Activated T-helper 1 cell treated with anti-CD3 and anti-CD28 coated beads, Interleukin-12 subunit alpha, Interleukin-12 subunit beta, Interleukin-2, Interleukin-4 antibody, amounts not matched to agents 30 ng/mL and 10 ng/mL and 1 ng/mL, durations not matched to agents 14 hours and 24 hours and 36 hours (primary cell): ENCODE measurements at regions not wholly inside any gene's neighbourhood (a gene's known extent, or its start where the extent isn't known, plus 50 kb on each side); places are given as distances from the start of the nearest gene placed in this dataset.

ENCODE experiments used
- DNase-seq: peaks from one replicate; pipeline ENCODE4 v3.0.0; 2021; ENCODE audit warnings: low spot score
- H3K27ac Mint-ChIP-seq: one replicate; pipeline ENCODE4 v1.8.0; 2021; ENCODE audit warnings: mild to moderate bottlenecking, mixed read lengths
- H3K27me3 Mint-ChIP-seq: one replicate; pipeline ENCODE4 v1.8.0; 2022; ENCODE audit warnings: mild to moderate bottlenecking, moderate library complexity, mixed read lengths; ENCODE audit not compliant: insufficient read depth
- H3K36me3 Mint-ChIP-seq: one replicate; pipeline ENCODE4 v1.8.0; 2021; ENCODE audit warnings: low read depth, mixed read lengths
- H3K4me1 Mint-ChIP-seq: one replicate; pipeline ENCODE4 v1.8.0; 2021; ENCODE audit warnings: low read depth, mixed read lengths
- H3K4me3 Mint-ChIP-seq: one replicate; pipeline ENCODE4 v1.8.0; 2021; ENCODE audit warnings: mild to moderate bottlenecking, moderate library complexity, mixed read lengths
- H3K9me3 Mint-ChIP-seq: one replicate; pipeline ENCODE4 v1.8.0; 2021; ENCODE audit warnings: mixed read lengths
- intact Hi-C: fragments of 100-400 bp; cut with micrococcal nuclease; formaldehyde crosslinking; loops from one replicate; pipeline ENCODE4 v1.15.1; 2024

DNA sequence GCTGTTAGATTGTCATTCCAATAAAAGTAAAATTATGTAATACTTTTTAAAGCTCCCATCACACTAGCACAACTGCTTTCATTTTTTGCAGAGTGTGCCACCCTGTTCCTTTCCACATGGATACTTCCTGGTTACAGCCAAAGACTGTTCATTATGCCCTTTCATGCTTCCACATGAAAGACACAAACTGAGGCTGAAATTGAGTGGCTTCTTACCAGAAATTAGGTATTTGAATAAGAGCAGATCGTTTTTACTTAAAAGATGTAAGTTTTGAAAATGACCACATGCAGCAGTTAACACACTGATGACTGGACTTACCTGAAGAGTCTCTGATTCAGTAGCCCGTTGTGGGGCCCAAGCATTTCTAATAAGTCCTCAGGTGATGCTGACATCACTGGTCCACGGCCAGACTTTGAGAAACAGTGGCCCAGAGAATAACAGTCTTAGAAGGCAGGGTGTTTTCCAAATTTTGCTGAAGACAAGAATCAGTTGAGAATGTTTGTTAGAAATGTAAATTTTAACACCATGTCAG is 187.6 kb upstream of the DMRT1 start:
- Mint-ChIP-seq H3K4me1 (peaks cover 14% of the 10 kb centered on the region), H3K4me3 (no peak overlapping the region), H3K9me3 (no peaks in the 10 kb centered on the region), H3K27ac (no peak overlapping the region), H3K27me3 (peaks cover 4% of the 10 kb centered on the region), H3K36me3 (no peaks in the 10 kb centered on the region)
- intact Hi-C loops: no loop called here
- DNase-seq: no peak

DNA sequence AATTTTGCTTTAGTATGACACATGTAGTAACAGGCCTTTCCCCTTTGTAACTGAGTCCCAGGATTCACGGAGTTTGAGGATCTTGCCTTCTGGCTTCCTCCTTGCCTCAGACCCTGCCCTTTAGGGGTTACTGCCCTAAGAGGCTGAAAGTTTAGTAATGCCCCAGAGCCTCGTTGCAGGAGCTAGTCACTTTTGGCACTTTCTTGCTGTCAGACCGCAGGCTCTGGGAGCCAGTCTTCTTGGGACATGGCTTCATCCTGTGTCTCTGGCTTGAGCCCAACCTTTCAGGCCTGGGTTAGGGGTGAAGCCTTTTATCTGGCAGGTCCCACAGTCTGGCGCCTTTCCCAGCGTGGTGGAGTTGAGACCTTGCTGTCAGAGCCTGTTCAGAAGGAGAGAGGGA is 185.6 kb upstream of the DMRT1 start:
- H3K27ac Mint-ChIP-seq: no peak overlapping the region
- peaks cover 4% of the 10 kb centered on the region for H3K27me3 Mint-ChIP-seq
- no peak overlapping the region for H3K4me3 Mint-ChIP-seq
- DNase-seq: no peak
- H3K36me3 Mint-ChIP-seq: no peaks in the 10 kb centered on the region
- intact Hi-C loops: no loop called here
- H3K4me1 Mint-ChIP-seq: peaks cover 5% of the 10 kb centered on the region
- no peaks in the 10 kb centered on the region for H3K9me3 Mint-ChIP-seq

DNA sequence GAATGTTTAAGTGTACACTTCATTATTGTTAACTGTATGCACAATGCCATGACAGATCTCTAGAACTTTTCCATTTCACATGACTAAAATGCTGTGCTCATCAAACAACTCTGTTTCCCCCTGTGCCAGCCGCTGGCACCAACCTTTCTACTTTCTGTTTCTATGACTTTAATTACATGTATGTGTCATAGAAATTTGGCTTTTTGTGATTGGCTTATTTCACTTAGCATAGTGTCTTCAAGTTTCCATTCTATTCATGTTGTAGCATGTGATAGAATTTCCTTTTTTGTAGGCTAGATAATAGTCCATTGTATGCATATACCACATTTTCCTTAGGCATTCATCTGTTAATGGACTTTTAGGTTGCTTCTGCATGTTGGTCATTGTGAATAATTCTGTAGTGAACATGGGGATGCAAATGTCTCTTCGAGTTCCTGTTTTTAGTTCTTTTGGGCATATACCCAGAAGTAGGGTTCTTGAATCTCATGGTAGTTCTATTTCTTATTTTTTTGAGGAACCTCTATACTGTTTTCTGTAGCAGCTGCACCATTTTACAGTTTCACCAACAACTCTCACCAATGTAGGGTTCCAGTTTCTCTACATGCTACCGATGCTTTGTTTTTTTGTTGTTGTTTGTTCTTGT is 184.4 kb upstream of the DMRT1 start:
- Mint-ChIP-seq H3K4me3 (no peak overlapping the region), H3K36me3 (no peaks in the 10 kb centered on the region), H3K4me1 (peaks cover 5% of the 10 kb centered on the region), H3K9me3 (no peaks in the 10 kb centered on the region), H3K27me3 (peaks cover 4% of the 10 kb centered on the region), H3K27ac (no peak overlapping the region)
- no peak for DNase-seq
- intact Hi-C loops: no loop called here

DNA sequence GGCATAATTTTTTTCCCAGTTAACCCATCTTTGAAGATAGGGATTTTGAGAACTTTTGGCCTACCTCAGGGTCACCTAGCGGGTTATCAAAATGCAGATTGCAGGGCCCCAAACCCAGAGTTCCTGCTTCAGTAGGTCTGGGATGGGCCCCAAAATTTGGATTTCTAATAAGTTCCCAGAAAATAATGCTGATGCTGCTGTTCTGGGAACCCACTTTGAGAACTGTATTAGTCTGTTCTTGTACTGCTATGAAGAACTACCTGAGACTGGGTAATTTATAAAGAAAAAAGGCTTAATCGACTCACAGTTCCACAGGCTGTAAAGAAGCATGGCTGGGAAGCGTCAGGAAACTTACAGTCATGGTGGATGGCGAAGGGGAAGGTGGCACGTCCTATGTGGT is 182.2 kb upstream of the DMRT1 start:
- intact Hi-C loops: no loop called here

DNA sequence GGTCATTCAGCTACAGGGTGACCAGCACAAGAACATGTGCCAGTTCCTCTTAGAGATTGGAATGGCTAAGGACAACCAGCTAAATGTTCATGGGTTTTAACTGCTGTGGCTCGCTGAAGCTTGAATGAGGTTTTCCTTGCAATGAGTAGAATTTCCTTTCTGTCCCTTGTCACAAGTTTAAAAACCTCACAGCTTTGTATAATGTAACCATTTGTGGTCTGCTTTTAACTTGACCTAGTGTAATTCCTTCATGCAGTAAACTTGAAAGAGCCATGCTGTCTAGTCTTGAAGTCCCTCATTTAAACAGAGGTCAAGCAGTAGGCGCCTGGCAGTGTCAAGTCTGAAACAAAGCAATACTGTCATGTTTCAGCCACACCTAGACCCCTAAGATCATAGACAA is 181.3 kb upstream of the DMRT1 start:
- Mint-ChIP-seq H3K9me3 (no peaks in the 10 kb centered on the region), H3K4me1 (no peaks in the 10 kb centered on the region), H3K4me3 (no peak overlapping the region), H3K36me3 (no peaks in the 10 kb centered on the region), H3K27ac (no peak overlapping the region), H3K27me3 (peaks cover 6% of the 10 kb centered on the region)
- no peak for DNase-seq
- intact Hi-C loops: no loop called here

More for the DNA sequence above, 182.2 kb upstream of the DMRT1 start:
- Mint-ChIP-seq H3K27ac (no peak overlapping the region), H3K36me3 (no peaks in the 10 kb centered on the region), H3K9me3 (no peaks in the 10 kb centered on the region), H3K27me3 (peaks cover 4% of the 10 kb centered on the region), H3K4me3 (no peak overlapping the region), H3K4me1 (peaks cover 5% of the 10 kb centered on the region)
- no peak for DNase-seq

DNA sequence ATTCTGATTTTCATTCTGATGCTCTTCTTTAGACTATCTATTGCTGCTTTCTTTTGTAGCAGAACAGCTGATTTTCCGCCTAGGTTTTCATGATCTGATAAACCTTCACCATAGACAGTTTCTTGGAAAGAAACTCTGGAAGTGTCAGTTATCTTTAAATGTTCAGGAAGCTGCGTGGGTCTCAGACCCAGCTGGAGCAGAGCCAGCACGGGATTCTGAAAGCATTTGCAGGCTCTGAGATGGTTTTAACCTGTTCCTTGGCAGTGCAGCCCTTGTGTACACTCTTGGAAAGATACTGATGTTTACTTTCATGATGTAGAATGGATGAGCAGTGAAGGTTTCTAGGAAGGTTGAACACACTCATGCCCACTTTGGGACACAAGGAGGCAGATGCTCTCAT is 178.0 kb upstream of the DMRT1 start:
- intact Hi-C loops: no loop called here
- Mint-ChIP-seq H3K4me1 (no peaks in the 10 kb centered on the region), H3K27ac (no peak overlapping the region), H3K9me3 (peaks cover 5% of the 10 kb centered on the region), H3K36me3 (peaks cover 1% of the 10 kb centered on the region), H3K27me3 (peaks cover 14% of the 10 kb centered on the region), H3K4me3 (no peak overlapping the region)
- DNase-seq: no peak

DNA sequence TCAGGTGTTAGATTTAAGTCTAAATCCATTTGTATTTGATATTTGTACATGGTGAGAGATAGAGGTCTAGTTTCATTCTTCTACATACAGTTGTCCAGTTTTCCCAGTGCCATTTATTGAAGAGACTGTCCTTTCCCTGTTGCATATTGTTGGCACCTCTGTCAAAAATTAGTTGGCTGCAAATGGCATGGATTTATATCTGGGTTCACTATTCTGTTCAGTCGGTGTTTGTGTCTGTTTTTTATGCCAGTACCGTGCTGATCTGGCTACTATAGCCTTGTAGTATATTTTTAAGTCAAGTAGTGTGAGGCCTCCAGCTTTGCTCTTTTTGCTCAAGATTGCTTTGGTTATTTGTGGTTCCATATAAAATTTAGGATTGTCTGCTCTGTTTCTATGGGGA is 176.2 kb upstream of the DMRT1 start:
- intact Hi-C loops: no loop called here
- Mint-ChIP-seq H3K9me3 (peaks cover 21% of the 10 kb centered on the region), H3K4me3 (no peak overlapping the region), H3K36me3 (peaks cover 1% of the 10 kb centered on the region), H3K27me3 (peaks cover 21% of the 10 kb centered on the region), H3K27ac (no peak overlapping the region), H3K4me1 (no peaks in the 10 kb centered on the region)
- DNase-seq: no peak

DNA sequence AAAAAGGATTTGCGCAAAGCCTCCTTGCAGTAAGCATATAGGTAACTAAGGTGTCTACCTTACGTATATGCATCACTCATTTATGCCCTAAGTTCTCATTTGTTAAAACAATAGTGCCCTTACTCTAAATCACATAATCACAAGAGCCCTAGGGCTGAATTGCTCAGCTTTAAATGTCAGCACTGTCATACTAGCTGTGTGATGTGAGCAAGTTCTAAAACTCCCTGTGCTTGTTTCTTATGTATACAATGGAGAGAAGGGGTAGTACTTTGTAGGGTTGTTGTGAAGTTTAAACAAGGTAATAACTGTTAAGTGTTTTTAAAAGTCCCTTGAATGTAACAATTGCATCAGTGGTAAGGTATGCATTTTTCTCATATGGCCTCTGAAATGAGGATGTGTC is 169.5 kb upstream of the DMRT1 start:
- intact Hi-C loops: no loop called here
- Mint-ChIP-seq H3K27ac (no peak overlapping the region), H3K27me3 (peaks cover 19% of the 10 kb centered on the region), H3K36me3 (no peaks in the 10 kb centered on the region), H3K4me1 (peaks cover 11% of the 10 kb centered on the region), H3K9me3 (peaks cover 23% of the 10 kb centered on the region), H3K4me3 (no peak overlapping the region)
- no peak for DNase-seq

DNA sequence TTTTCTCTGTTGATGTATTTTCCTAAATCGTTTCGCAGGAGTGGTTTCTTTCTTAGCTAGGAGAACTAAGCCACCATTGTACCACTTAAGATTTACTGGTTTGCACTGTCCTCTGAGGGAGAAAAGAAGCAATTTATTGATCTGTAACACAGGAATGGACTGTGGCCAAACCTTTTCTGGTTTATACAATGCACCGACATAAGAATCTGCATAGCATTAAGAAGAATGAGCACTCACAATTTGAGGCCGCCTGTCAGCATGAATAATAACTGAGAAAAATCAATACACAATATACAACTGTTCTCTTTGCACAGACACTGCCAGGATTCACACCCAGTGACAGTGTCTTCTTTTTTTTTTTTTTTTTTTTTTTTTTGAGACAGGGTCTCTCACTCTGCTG is 168.6 kb upstream of the DMRT1 start:
- Mint-ChIP-seq H3K9me3 (peaks cover 23% of the 10 kb centered on the region), H3K27me3 (peaks cover 17% of the 10 kb centered on the region), H3K4me1 (peaks cover 19% of the 10 kb centered on the region), H3K36me3 (no peaks in the 10 kb centered on the region), H3K27ac (no peak overlapping the region), H3K4me3 (no peak overlapping the region)
- DNase-seq: no peak
- intact Hi-C loops: no loop called here

DNA sequence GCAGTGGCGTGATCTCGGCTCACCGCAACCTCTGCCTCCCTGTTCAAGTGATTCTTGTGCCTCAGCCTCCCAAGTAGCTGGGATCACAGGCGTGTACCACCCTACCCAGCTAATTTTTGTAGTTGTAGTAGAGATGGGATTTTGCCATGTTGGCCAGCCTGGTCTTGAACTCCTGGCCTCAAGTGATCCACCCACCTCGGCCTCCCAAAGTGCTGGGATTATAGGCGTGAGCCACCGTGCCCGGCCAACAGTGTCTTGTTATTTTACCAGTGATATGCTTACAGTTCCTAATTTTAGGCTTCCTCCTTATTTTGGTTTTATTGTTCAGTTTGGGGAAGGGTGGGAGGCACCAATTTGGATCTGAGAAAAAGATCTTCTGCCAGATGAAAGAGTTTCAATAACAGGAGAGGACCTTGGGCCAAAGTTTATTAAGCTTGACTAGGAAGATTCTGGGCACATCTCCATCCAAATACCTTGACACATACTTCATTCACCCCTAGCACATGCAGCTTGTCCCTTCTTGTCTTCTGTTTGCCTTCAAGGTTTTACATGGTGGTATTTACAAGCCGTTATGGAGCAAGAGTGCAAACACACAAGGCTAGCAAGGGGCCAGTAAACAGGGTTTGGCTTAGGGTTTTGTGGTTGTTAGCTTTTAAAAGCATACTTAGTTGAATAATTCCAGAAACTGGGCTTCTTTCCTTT is 168.1 kb upstream of the DMRT1 start:
- intact Hi-C loops: no loop called here
- no peak overlapping the region for H3K27ac Mint-ChIP-seq
- peaks cover 24% of the 10 kb centered on the region for H3K4me1 Mint-ChIP-seq
- no peak overlapping the region for H3K4me3 Mint-ChIP-seq
- H3K9me3 Mint-ChIP-seq: peaks cover 19% of the 10 kb centered on the region
- no peak for DNase-seq
- no peaks in the 10 kb centered on the region for H3K36me3 Mint-ChIP-seq
- H3K27me3 Mint-ChIP-seq: peaks cover 14% of the 10 kb centered on the region

DNA sequence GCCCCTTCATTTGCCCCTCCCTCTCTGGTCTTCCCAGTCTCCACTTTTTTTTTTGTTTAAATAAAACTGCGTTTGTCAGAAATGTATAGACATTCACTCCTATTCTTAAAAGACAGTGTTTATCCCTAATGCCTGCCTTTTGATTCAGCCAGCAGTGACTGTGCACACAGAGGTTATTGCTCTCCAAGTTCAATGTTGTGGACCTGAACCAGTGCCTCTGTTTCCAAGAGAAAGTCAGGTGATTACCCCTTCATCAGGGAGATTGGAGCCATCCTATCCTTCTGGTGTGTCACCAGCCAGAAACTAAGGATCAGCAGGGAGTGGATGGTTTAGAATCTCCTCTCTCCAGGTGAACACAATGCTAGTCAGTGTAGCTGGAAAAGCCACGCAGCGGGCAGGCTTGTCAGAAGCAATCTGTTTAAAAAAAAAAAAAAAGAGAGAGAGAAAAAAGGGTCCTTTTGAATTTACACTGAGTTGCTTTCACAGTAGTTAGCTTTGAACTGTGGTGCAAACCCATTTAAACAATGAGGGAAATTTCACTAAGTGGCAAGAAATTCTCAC is 167.5 kb upstream of the DMRT1 start:
- no peaks in the 10 kb centered on the region for H3K36me3 Mint-ChIP-seq
- peaks cover 12% of the 10 kb centered on the region for H3K27me3 Mint-ChIP-seq
- H3K9me3 Mint-ChIP-seq: peaks cover 14% of the 10 kb centered on the region
- intact Hi-C loops: no loop called here
- no peak for DNase-seq
- peaks cover 24% of the 10 kb centered on the region for H3K4me1 Mint-ChIP-seq
- H3K4me3 Mint-ChIP-seq: no peak overlapping the region
- H3K27ac Mint-ChIP-seq: no peak overlapping the region

DNA sequence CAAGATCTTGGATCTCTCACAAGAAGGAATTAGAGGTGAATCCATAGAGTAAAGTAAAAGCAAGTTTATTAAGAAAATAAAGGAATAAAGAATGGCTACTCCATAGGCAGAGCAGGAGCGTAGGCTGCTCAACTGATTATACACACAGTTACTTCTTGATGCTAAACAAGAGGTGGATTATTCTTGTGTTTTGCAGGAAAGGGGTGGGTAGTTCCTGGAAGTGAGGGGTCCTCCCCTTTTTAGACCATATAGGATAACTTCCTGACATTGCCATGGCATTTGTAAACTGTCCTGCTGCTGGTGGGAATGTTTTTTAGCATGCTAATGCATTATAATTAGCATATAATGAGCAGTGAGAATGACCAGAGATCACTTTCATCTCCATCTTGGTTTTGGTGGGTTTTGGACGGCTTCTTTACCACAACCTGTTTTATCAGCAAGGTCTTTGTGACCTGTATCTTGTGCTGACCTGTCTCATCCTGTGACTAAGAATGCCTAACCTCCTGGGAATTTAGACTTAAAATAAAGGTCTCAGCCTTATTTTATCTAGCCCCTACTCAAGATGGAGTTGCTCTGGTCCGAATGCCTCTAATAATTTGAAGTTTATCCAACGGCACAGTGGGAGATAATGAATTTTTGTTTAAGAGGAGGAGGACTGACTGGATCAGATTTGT is 165.7 kb upstream of the DMRT1 start:
- H3K4me3 Mint-ChIP-seq: no peak overlapping the region
- peaks cover 4% of the 10 kb centered on the region for H3K27me3 Mint-ChIP-seq
- H3K27ac Mint-ChIP-seq: no peak overlapping the region
- intact Hi-C loops: no loop called here
- peaks cover 24% of the 10 kb centered on the region for H3K4me1 Mint-ChIP-seq
- DNase-seq: no peak
- no peaks in the 10 kb centered on the region for H3K36me3 Mint-ChIP-seq
- no peaks in the 10 kb centered on the region for H3K9me3 Mint-ChIP-seq
